ENCODE measurements at regions not wholly inside any gene's neighbourhood (a gene's known extent, or its start where the extent isn't known, plus 50 kb on each side); places are given as distances from the start of the nearest gene placed in this dataset.
"Not testable (repeated sequence)": the region's sequence is repeated elsewhere in the genome, so short reads cannot be mapped to it uniquely, and the experiment has no call there.

DNA sequence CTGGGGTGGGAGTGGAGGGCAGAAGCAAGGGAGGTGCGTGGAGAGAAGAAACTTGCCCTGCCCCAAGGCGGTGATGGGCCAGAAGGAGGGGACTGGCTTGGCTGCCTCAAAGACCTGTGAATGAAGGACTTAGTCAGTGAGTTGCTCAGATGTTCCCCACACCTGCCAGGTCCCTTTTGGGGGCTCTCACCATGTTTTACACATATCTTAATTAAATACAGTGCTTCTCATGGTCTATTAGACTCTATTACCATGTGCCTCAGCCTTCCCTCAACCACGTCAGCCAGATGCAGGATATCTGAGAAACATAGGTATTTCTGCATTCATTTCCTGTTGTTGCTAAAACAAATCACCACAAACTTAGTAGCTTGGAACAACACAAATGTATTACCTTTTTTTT, 429.5 kb downstream of the BUD13 start:
- Histone ChIP-seq H3K9ac (no peak overlapping the region), H3K4me1 (ENCODE audit: insufficient read depth) (no peaks in the 10 kb centered on the region), H3K27ac (no peak overlapping the region), H3F3A (ENCODE audit: insufficient read depth) (no peaks in the 10 kb centered on the region), H3K9me2 (ENCODE audit: insufficient read depth) (no peaks in the 10 kb centered on the region), H4K20me1 (ENCODE audit: insufficient read depth) (no peaks in the 10 kb centered on the region), H3K27me3 (replicated peaks; ENCODE audit: insufficient read depth) (no peaks in the 10 kb centered on the region), H3K79me2 (ENCODE audit: insufficient read depth) (no peaks in the 10 kb centered on the region), H3K9me3 (ENCODE audit: low read depth) (no peaks in the 10 kb centered on the region), H3K4me2 (ENCODE audit: unreplicated experiment) (no peak overlapping the region), H3K36me3 (ENCODE audit: low read depth) (no peaks in the 10 kb centered on the region), H3K4me3 (no peak overlapping the region), H2AFZ (no peak overlapping the region)
- no peak for DNase-seq
- TF ChIP-seq EZH2 (IDR thresholded peaks at IDR 0.05; ENCODE audit: insufficient read depth, poor library complexity, severe bottlenecking): no peak
- TF ChIP-seq EZH2phosphoT487 (IDR thresholded peaks at IDR 0.05; ENCODE audit: insufficient read depth, low read depth): no peak
- in situ Hi-C loops (cut with MboI): no loop called here
- 28 to 38% methylated on average over 3 of the region's 3 CpGs for WGBS, 2 experiments (ENCODE audit: low coverage in 1 of 2, low lambda C conversion rate in 2 of 2, missing lambda C conversion rate in 2 of 2)

- Histone ChIP-seq H3F3A (ENCODE audit: insufficient read depth) (no peaks in the 10 kb centered on the region), H3K9me3 (ENCODE audit: low read depth) (no peaks in the 10 kb centered on the region), H3K4me1 (ENCODE audit: insufficient read depth) (no peaks in the 10 kb centered on the region), H3K27ac (no peak overlapping the region), H3K9ac (no peak overlapping the region), H2AFZ (no peak overlapping the region), H3K36me3 (ENCODE audit: low read depth) (no peaks in the 10 kb centered on the region), H3K27me3 (replicated peaks; ENCODE audit: insufficient read depth) (no peaks in the 10 kb centered on the region), H4K20me1 (ENCODE audit: insufficient read depth) (no peaks in the 10 kb centered on the region), H3K4me3 (no peak overlapping the region), H3K9me2 (ENCODE audit: insufficient read depth) (no peaks in the 10 kb centered on the region), H3K79me2 (ENCODE audit: insufficient read depth) (no peaks in the 10 kb centered on the region), H3K4me2 (ENCODE audit: unreplicated experiment) (no peak overlapping the region)
- TF ChIP-seq EZH2 (IDR thresholded peaks at IDR 0.05; ENCODE audit: insufficient read depth, poor library complexity, severe bottlenecking) (no peak), EZH2phosphoT487 (IDR thresholded peaks at IDR 0.05; ENCODE audit: insufficient read depth, low read depth) (no peak)
- DNase-seq: no peak
- WGBS, 2 experiments (ENCODE audit: low coverage in 1 of 2, low lambda C conversion rate in 2 of 2, missing lambda C conversion rate in 2 of 2): 33 to 34% methylated on average over 7 of the region's 7 CpGs
- in situ Hi-C loops (cut with MboI): no loop called here
Measured at GRCh38 chr11:116342148-116342547, 430.6 kb downstream of the BUD13 start.

GRCh38 chr11:116339306-116340098, 433.3 kb downstream of the BUD13 start:
- 10 to 15% methylated on average over 9 of the region's 9 CpGs for whole genome bisulfite sequencing, 2 experiments (ENCODE audit: low coverage in 1 of 2, low lambda C conversion rate in 2 of 2, missing lambda C conversion rate in 2 of 2)
- Histone ChIP-seq H3K36me3 (ENCODE audit: low read depth) (no peaks in the 10 kb centered on the region), H3K27me3 (replicated peaks; ENCODE audit: insufficient read depth) (no peaks in the 10 kb centered on the region), H3K9me3 (ENCODE audit: low read depth) (no peaks in the 10 kb centered on the region), H3K4me2 (ENCODE audit: unreplicated experiment) (no peak overlapping the region), H2AFZ (no peak overlapping the region), H3F3A (ENCODE audit: insufficient read depth) (no peaks in the 10 kb centered on the region), H3K9me2 (ENCODE audit: insufficient read depth) (no peaks in the 10 kb centered on the region), H3K79me2 (ENCODE audit: insufficient read depth) (no peaks in the 10 kb centered on the region), H3K27ac (no peak overlapping the region), H3K9ac (no peak overlapping the region), H3K4me3 (no peak overlapping the region), H3K4me1 (ENCODE audit: insufficient read depth) (no peaks in the 10 kb centered on the region), H4K20me1 (ENCODE audit: insufficient read depth) (no peaks in the 10 kb centered on the region)
- TF ChIP-seq EZH2 (IDR thresholded peaks at IDR 0.05; ENCODE audit: insufficient read depth, poor library complexity, severe bottlenecking) (no peak), EZH2phosphoT487 (IDR thresholded peaks at IDR 0.05; ENCODE audit: insufficient read depth, low read depth) (no peak)
- DNase-seq: no peak
- in situ Hi-C loops (cut with MboI): no loop called here

- H3F3A ChIP-seq (ENCODE audit: insufficient read depth); H2AFZ ChIP-seq; H3K4me1 ChIP-seq (ENCODE audit: insufficient read depth); H3K4me2 ChIP-seq (ENCODE audit: unreplicated experiment); H3K27ac ChIP-seq; H3K9me3 ChIP-seq (ENCODE audit: low read depth); H3K9me2 ChIP-seq (ENCODE audit: insufficient read depth); in situ Hi-C loops (cut with MboI); DNase-seq; H4K20me1 ChIP-seq (ENCODE audit: insufficient read depth); H3K9ac ChIP-seq; H3K4me3 ChIP-seq; H3K36me3 ChIP-seq (ENCODE audit: low read depth); H3K27me3 ChIP-seq (replicated peaks; ENCODE audit: insufficient read depth); H3K79me2 ChIP-seq (ENCODE audit: insufficient read depth): not testable (repeated sequence)
- 47% methylated on average over 4 of the region's 4 CpGs for WGBS, 2 experiments (ENCODE audit: low coverage in 1 of 2, low lambda C conversion rate in 2 of 2, missing lambda C conversion rate in 2 of 2)
Measured at GRCh38 chr11:116338500-116338899, 434.3 kb downstream of the BUD13 start.

- no peak overlapping the region for H3K4me3 ChIP-seq
- H3K4me1 ChIP-seq (ENCODE audit: insufficient read depth): no peaks in the 10 kb centered on the region
- no peak overlapping the region for H3K9ac ChIP-seq
- no peaks in the 10 kb centered on the region for H3F3A ChIP-seq (ENCODE audit: insufficient read depth)
- H2AFZ ChIP-seq: no peak overlapping the region
- no peak overlapping the region for H3K27ac ChIP-seq
- in situ Hi-C loops (cut with MboI): no loop called here
- DNase-seq: no peak
- TF ChIP-seq EZH2phosphoT487 (IDR thresholded peaks at IDR 0.05; ENCODE audit: insufficient read depth, low read depth): no peak
- no peak for TF ChIP-seq EZH2 (IDR thresholded peaks at IDR 0.05; ENCODE audit: insufficient read depth, poor library complexity, severe bottlenecking)
- H3K9me2 ChIP-seq (ENCODE audit: insufficient read depth): no peaks in the 10 kb centered on the region
- WGBS, 2 experiments (ENCODE audit: low coverage in 1 of 2, low lambda C conversion rate in 2 of 2, missing lambda C conversion rate in 2 of 2): 25 to 46% methylated on average over 1 of the region's 1 CpG
- H4K20me1 ChIP-seq (ENCODE audit: insufficient read depth): no peaks in the 10 kb centered on the region
- no peaks in the 10 kb centered on the region for H3K79me2 ChIP-seq (ENCODE audit: insufficient read depth)
- H3K4me2 ChIP-seq (ENCODE audit: unreplicated experiment): no peak overlapping the region
- no peaks in the 10 kb centered on the region for H3K36me3 ChIP-seq (ENCODE audit: low read depth)
- no peaks in the 10 kb centered on the region for H3K9me3 ChIP-seq (ENCODE audit: low read depth)
- no peaks in the 10 kb centered on the region for H3K27me3 ChIP-seq (replicated peaks; ENCODE audit: insufficient read depth)
Measured at GRCh38 chr11:116336540-116336939, 436.2 kb downstream of the BUD13 start.

Measured in GM23248 (cell line).